H9 (cell line): ENCODE measurements at regions not wholly inside any gene's neighbourhood (a gene's known extent, or its start where the extent isn't known, plus 50 kb on each side); places are given as distances from the start of the nearest gene placed in this dataset.

Experiments used
- DNase-seq: peaks from one replicate; pipeline ENCODE4 v3.0.0-alpha.2; 2017
- H2AFZ ChIP-seq: one replicate; pipeline ENCODE4 v1.6.1; 2013; ENCODE audit warnings: mild to moderate bottlenecking, low read length, control low read depth, moderate library complexity
- H2AK5ac ChIP-seq: 2 replicates; pipeline ENCODE4 v1.6.1; 2013; ENCODE audit warnings: low read length, control low read depth, mixed read lengths; ENCODE audit not compliant: insufficient read length
- H2BK120ac ChIP-seq: one replicate; pipeline ENCODE4 v1.6.1; 2013; ENCODE audit warnings: low read depth, mild to moderate bottlenecking, low read length, control low read depth, inconsistent platforms; ENCODE audit not compliant: poor library complexity, severe bottlenecking
- H2BK12ac ChIP-seq: 2 replicates; pipeline ENCODE4 v1.6.1; 2013; ENCODE audit warnings: low read length, control low read depth, mixed read lengths, low read depth; ENCODE audit not compliant: insufficient read length
- H2BK15ac ChIP-seq: 2 replicates; pipeline ENCODE4 v1.6.1; 2013; ENCODE audit warnings: low read depth, low read length, control low read depth
- H2BK20ac ChIP-seq: one replicate; pipeline ENCODE4 v1.6.1; 2013; ENCODE audit warnings: low read depth, mild to moderate bottlenecking, low read length, control low read depth, inconsistent platforms; ENCODE audit not compliant: poor library complexity, severe bottlenecking
- H2BK5ac ChIP-seq: 2 replicates; pipeline ENCODE4 v1.6.1; 2013; ENCODE audit warnings: low read length, control low read depth, mixed read lengths; ENCODE audit not compliant: insufficient read length
- H3K14ac ChIP-seq: 2 replicates; pipeline ENCODE4 v1.6.1; 2013; ENCODE audit warnings: low read length, control low read depth; ENCODE audit not compliant: insufficient read depth
- H3K18ac ChIP-seq: 2 replicates; pipeline ENCODE4 v1.6.1; 2013; ENCODE audit warnings: low read depth, mild to moderate bottlenecking, mixed read lengths, low read length, control low read depth; ENCODE audit not compliant: insufficient read length
- H3K23ac ChIP-seq: 2 replicates; pipeline ENCODE4 v1.6.1; 2013; ENCODE audit warnings: low read length, control low read depth, mixed read lengths, low read depth; ENCODE audit not compliant: insufficient read length
- H3K23me2 ChIP-seq: 2 replicates; pipeline ENCODE4 v1.6.1; 2013; ENCODE audit warnings: low read depth, mild to moderate bottlenecking, mixed read lengths, low read length, control low read depth; ENCODE audit not compliant: insufficient read length, poor library complexity, severe bottlenecking
- H3K27ac ChIP-seq: 2 replicates; pipeline ENCODE4 v1.5.1; 2013; ENCODE audit warnings: low read length, control low read depth, mixed read lengths, low read depth; ENCODE audit not compliant: insufficient read length
- H3K27me3 ChIP-seq: 2 replicates; pipeline ENCODE4 v1.6.1; 2013; ENCODE audit warnings: low read length, control low read depth, inconsistent platforms; ENCODE audit not compliant: insufficient read depth
- H3K4ac ChIP-seq: 2 replicates; pipeline ENCODE4 v1.6.1; 2013; ENCODE audit warnings: low read depth, mild to moderate bottlenecking, control low read depth, inconsistent platforms, low read length, moderate library complexity
- H3K4me1 ChIP-seq: 2 replicates; pipeline ENCODE4 v1.6.1; 2013; ENCODE audit warnings: low read length, control low read depth, inconsistent platforms; ENCODE audit not compliant: insufficient read depth
- H3K4me2 ChIP-seq: 2 replicates; pipeline ENCODE4 v1.6.1; 2013; ENCODE audit warnings: low read length, control low read depth, mixed read lengths; ENCODE audit not compliant: insufficient read length, insufficient read depth
- H3K56ac ChIP-seq: 2 replicates; pipeline ENCODE4 v1.6.1; 2013; ENCODE audit warnings: low read depth, mild to moderate bottlenecking, mixed read lengths, low read length, control low read depth; ENCODE audit not compliant: insufficient read length
- H3K79me1 ChIP-seq: 2 replicates; pipeline ENCODE4 v1.6.1; 2013; ENCODE audit warnings: low read depth, mild to moderate bottlenecking, moderate library complexity, low read length, control low read depth, inconsistent platforms; ENCODE audit not compliant: insufficient read depth, poor library complexity, severe bottlenecking
- H3K79me2 ChIP-seq: 2 replicates; pipeline ENCODE4 v1.6.1; 2013; ENCODE audit warnings: low read length, control low read depth, inconsistent platforms; ENCODE audit not compliant: insufficient read depth
- H3K9ac ChIP-seq: 2 replicates; pipeline ENCODE4 v1.6.1; 2013; ENCODE audit warnings: low read length, control low read depth, mixed read lengths; ENCODE audit not compliant: insufficient read length; ENCODE audit errors: extremely low read depth
- H3K9me3 ChIP-seq: one replicate; pipeline ENCODE4 v1.6.1; 2013; ENCODE audit warnings: low read depth, low read length, inconsistent platforms; ENCODE audit not compliant: control insufficient read depth
- H3T11ph ChIP-seq: one replicate; pipeline ENCODE4 v1.6.1; 2013; ENCODE audit warnings: mild to moderate bottlenecking, low read length, control low read depth, inconsistent platforms
- H4K20me1 ChIP-seq: one replicate; pipeline ENCODE4 v1.6.1; 2013; ENCODE audit not compliant: control insufficient read depth, insufficient read length, insufficient read depth
- H4K5ac ChIP-seq: 2 replicates; pipeline ENCODE4 v1.6.1; 2013; ENCODE audit warnings: low read depth, mild to moderate bottlenecking, mixed read lengths, low read length, control low read depth; ENCODE audit not compliant: insufficient read length
- H4K8ac ChIP-seq: replicated peaks from 2 replicates; pipeline ENCODE4 v1.6.1; 2013; ENCODE audit warnings: low read length, control low read depth, mixed read lengths, low read depth; ENCODE audit not compliant: insufficient read length
- H4K91ac ChIP-seq: 2 replicates; pipeline ENCODE4 v1.6.1; 2013; ENCODE audit warnings: low read depth, mild to moderate bottlenecking, moderate library complexity, mixed read lengths, low read length, control low read depth; ENCODE audit not compliant: insufficient read length
- H3K27ac Mint-ChIP-seq, 3 experiments: 2 replicates in 2 of 3; 3 replicates in 1 of 3; pipeline ENCODE4 v1.8.0; 2020 to 2021; ENCODE audit warnings: mixed read lengths in 3 of 3, mild to moderate bottlenecking in 1 of 3, moderate library complexity in 1 of 3
- H3K27me3 Mint-ChIP-seq: 2 replicates; pipeline ENCODE4 v1.8.0; 2021; ENCODE audit warnings: low read depth, mild to moderate bottlenecking, moderate library complexity, mixed read lengths
- H3K36me3 Mint-ChIP-seq, 3 experiments: 2 replicates in 2 of 3; 3 replicates in 1 of 3; pipeline ENCODE4 v1.8.0; 2020 to 2021; ENCODE audit warnings: low read depth in 3 of 3, mixed read lengths in 3 of 3; ENCODE audit not compliant: insufficient read depth in 1 of 3
- H3K4me1 Mint-ChIP-seq, 2 experiments: 2 replicates each; pipeline ENCODE4 v1.8.0; 2020; ENCODE audit warnings: mixed read lengths in 2 of 2
- H3K4me3 Mint-ChIP-seq, 2 experiments: 2 replicates in 1 of 2; 3 replicates in 1 of 2; pipeline ENCODE4 v1.8.0; 2020 to 2021; ENCODE audit warnings: mild to moderate bottlenecking in 2 of 2, mixed read lengths in 2 of 2, moderate library complexity in 1 of 2
- H3K9me3 Mint-ChIP-seq, 2 experiments: 2 replicates in 1 of 2; 3 replicates in 1 of 2; pipeline ENCODE4 v1.8.0; 2020; ENCODE audit warnings: mild to moderate bottlenecking in 2 of 2, mixed read lengths in 2 of 2, moderate library complexity in 1 of 2
- CTCF ChIP-seq: fragments of 200-600 bp; sonication (generic); conservative IDR thresholded peaks from 3 replicates; pipeline ENCODE4 v1.8.0; 2021; ENCODE audit warnings: antibody characterized with exemption, mild to moderate bottlenecking

DNA sequence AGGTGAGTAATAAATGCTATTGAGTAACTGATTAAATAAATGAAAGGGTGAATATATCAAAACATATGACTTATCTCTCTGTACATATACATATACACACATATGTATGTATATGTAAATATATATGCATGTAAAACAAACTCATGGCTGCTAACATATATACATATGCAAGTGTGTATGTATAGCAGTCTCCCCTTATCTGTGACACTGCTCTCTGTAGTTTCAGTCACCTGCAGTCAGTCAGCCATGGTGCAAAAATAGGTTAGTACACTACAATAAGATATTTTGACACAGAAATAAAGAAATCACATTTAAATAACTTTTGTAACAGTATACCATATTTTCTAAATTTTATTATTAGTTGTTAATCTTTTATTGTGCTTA, 467.4 kb downstream of the EPHA5 start:
- H2BK15ac ChIP-seq: no peak overlapping the region
- no peak overlapping the region for H2AFZ ChIP-seq
- H3K4me1 Mint-ChIP-seq: no peaks in the 10 kb centered on the region
- no peak overlapping the region for H3K4me3 Mint-ChIP-seq
- no peak overlapping the region for H3K27ac ChIP-seq
- no peak for DNase-seq
- no peak overlapping the region for H3T11ph ChIP-seq
- no peak overlapping the region for H3K9ac ChIP-seq
- no peak overlapping the region for H4K8ac ChIP-seq
- H3K18ac ChIP-seq: no peak overlapping the region
- no peak overlapping the region for H2BK12ac ChIP-seq
- H3K9me3 Mint-ChIP-seq: no peaks in the 10 kb centered on the region
- H3K14ac ChIP-seq: no peak overlapping the region
- no peaks in the 10 kb centered on the region for H3K27me3 ChIP-seq
- H3K23me2 ChIP-seq: no peaks in the 10 kb centered on the region
- H2BK120ac ChIP-seq: no peak overlapping the region
- no peak overlapping the region for H4K91ac ChIP-seq
- no peaks in the 10 kb centered on the region for H3K79me1 ChIP-seq
- H3K36me3 Mint-ChIP-seq: no peaks in the 10 kb centered on the region
- H2BK5ac ChIP-seq: no peak overlapping the region
- H3K4ac ChIP-seq: no peak overlapping the region
- no peaks in the 10 kb centered on the region for H3K9me3 ChIP-seq
- no peak overlapping the region for H3K4me2 ChIP-seq
- no peaks in the 10 kb centered on the region for H3K27me3 Mint-ChIP-seq
- no peaks in the 10 kb centered on the region for H3K4me1 ChIP-seq
- H4K20me1 ChIP-seq: no peaks in the 10 kb centered on the region
- H3K56ac ChIP-seq: no peak overlapping the region
- H3K23ac ChIP-seq: no peak overlapping the region
- no peak overlapping the region for H4K5ac ChIP-seq
- H2AK5ac ChIP-seq: no peak overlapping the region
- H3K79me2 ChIP-seq: no peaks in the 10 kb centered on the region
- no peak overlapping the region for H2BK20ac ChIP-seq
- no peak overlapping the region for H3K27ac Mint-ChIP-seq
- TF ChIP-seq CTCF: no peak
